Activated CD8-positive, alpha-beta memory T cell treated with anti-CD3 and anti-CD28 coated beads, Interleukin-2, amount 50 U/mL, for 24 hours (primary cell): ENCODE measurements at regions not wholly inside any gene's neighbourhood (a gene's known extent, or its start where the extent isn't known, plus 50 kb on each side); places are given as distances from the start of the nearest gene placed in this dataset.

Experiments used
- DNase-seq: peaks from one replicate; pipeline ENCODE4 v3.0.0-alpha.2; 2020; ENCODE audit errors: extremely low read depth

DNA sequence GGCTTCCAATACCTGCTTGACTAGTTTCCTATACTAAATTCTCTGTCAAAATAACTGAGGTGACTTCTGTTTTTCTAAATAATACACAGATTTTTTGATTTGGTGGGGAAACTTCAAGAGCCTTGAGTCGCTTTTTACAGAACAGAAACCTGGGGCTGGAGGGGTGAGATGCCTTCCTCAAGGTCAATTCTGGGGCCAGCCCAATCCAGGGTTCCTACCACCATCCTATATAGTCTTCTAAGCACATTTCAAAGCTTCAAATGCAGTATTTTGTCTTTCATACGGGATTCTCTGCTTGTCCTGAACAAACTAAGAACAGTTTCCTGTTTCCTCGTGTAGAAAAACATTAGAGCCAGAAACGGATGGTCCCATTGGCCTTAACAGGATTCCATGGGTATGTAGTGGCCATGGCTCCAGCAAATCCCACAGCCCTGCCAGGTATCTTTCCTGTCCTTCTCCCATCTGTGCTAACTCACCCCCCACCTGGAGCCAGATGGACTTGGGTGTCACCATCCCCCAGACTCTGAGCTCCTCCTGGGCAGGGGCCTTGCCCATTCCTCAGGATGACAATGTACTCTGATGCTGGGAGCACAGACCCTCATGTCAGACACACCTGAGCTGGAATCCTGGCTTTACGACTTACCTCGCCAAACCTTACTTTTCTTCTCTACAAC lies 146.9 kb downstream of the KLF13 start:
- DNase-seq = no peak

DNA sequence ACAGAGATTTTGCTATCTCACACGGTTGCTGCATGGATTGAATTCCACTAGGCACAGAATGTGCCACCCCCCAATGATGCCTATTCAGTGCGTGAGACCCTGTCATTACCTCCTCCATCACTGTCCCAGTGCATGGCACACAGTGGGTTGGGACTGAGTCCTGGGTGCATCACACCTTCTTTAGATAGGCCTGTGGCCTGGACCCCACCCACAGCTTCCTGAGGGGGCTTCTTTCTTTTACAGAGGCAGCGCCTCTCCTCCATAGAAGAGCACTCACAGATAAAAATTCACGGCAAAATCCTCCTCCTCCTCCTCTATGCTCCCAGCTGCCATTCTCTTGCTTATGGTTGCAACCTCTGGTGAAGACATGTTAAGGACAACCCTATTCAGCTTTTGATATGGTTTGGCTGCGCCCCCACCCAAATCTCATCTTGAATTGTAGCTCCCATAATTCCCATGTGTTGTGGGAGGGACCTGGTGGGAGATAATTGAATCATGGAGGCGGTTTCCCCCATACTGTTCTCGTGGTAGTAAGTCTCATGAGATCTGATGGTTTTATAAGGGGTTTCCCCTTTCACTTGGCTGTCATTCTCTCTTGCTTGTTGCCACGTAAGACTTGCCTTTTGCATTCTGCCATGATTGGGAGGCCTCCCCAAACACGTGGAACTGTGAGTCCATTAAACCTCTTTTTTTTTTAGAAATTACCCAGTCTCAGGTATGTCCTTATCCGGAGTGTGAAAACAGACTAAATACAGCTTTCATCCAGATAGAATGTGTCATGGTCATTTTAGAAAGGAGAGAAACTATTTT lies 147.6 kb downstream of the KLF13 start:
- DNase-seq = no peak

DNA sequence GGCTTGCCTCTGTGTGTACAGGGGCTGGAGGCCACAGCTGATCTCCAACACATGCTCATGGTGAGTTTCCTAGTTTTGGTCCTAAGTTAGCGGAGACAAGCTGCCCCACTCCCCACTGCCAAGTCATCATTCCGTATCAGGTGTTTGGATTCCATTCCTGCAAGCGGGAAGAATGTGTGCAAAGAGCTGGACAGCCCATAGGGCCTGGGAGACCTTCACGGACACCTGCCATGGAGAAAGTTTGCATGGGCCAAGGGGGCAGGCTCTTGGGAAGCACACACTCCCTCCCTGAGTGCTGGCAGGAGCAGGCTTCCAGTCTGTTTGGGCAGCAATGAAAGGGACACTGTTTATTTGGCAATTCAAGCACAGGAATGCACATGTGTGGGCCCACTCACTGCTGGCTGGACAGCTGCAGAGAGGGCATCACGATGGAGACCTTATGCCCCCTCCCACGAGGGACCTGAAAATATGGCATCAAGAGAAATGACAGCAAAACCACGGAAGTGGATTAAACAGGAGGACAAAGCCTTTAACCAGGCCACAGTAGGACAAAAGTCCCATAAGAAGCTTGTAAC lies 149.7 kb downstream of the KLF13 start:
- DNase-seq = no peak

DNA sequence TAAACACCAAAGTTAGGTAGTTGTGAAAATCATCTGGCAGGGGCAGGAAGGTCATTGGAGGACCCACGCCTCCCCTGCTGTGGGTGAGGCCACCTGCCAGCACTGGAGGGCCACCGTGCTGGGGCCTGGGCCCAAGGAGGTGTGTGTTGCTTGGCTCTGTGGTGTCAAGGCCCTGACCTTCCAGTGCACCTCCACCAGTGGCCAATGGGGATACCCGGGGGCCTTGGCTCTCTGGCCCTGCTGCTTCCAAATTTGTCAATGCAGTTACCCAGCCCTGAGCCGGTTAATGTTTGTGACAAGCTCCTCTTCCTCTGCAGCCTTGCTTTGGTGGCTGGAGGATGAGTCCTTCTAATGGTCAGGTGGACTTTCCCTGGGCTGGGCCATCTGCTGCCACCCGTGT lies 150.2 kb downstream of the KLF13 start:
- DNase-seq = no peak

DNA sequence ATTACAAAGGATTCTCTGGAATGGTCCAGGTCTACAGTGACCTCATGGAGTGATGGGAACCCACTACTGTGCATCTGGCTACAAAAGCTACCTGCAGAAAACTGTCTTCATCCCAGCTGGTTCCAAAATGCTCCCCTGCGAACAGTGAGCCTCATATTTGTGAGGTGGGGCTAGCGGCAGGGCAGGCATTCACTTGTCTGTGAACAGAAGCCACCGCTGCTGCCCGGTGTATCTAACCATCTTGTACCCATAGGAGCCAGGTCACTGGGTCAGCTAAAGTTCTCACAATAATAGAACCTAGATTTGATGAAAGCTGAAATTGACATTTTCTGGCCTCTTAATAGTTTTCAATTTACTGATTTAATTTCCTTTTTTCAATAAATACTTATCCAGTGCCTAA lies 150.7 kb downstream of the KLF13 start:
- no peak for DNase-seq

DNA sequence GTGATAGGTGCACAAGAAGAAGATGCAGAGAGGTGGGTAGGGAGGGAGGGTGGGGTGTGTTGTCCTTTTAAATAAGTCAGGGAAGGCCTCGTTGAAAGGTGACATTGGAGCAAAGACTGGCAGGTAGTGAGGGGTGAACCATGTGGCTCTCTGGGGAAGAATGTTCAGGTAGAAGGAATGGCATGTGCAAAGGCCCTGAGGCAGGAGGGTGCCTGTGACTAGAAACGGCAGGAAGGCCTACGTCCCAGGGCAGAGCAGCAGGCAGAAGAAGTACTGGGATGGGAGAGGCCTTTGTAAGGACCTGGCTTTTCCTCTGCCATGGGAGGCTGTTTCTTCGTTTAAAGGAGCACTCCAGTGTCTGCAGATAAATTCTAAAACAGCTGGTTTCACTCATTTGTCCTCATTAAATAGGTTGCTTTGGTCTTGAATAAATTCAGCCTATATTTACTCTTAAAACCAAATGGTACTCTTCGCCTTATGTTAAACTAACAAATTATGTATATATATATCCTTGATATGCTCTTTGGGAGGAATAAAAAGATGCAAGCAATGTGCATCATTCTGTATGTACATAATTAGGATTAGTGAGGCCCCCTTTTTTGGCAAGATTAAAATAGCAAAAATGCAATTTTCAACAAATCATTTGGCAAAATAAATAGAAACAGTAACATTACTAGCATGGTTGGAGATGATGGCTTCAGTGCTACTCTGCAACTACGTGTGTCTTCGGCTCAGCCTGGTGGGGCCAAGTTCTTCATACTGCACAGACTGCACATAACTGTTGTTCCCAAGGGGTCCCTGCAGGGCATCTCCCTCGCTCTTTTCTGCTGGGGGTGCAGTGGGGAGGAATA lies 151.4 kb downstream of the KLF13 start:
- DNase-seq = no peak

DNA sequence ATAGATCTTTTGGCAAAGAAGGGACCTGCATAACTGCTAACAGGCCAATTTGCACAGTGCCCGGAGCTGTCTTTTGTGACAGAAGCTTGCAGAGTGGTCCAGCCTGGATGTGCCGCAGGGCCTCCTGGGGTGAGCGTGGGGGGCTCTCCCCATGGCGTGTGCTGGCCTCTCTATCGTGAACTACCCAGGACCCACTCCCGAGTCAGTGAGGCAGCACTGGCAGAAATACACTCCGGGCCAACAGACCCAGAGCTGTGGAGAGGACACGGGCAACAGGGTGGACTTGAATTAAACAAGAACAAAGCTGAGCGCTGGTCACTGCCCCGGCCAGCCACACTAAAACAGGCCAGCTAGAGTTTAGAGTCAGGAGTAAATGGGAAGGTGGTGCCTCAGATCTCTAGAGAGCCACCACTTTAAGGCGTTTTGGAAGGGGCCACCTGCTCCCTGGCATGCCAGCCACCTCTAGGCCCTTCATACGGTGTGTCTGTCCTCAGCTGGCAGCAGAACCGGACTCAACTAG lies 152.1 kb downstream of the KLF13 start:
- DNase-seq = no peak

DNA sequence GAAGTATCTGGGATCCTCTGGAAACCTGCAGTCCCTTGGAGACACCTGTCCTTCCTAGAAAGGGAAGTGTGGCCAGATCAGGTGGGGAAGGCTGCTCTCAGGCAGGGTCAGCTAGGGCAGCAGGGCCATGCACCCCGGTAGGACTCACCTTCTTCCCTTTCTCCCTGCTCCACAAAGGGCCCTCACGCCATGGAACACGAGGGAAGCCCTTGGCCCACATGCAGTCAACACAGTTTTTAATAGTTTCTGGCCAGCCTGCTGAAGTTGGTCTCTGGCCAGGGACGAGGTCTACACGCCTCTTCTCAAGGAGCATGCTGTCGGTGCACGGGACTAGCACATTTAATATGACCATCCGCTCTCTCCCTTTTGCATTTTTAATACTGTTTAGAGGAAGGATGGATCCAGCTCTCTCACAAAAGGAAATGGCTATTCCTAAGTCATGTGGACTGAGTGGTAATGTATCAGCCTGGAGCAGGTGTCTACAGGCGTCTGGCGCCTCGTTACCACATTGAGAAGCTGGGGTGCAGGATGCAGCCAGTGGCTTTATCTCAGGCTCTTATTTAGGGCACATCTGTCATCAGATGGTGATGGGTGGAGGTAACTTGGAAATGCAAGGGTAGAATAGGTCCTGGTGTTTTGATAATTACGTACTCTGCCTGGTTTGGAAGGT lies 153.9 kb downstream of the KLF13 start:
- no peak for DNase-seq

DNA sequence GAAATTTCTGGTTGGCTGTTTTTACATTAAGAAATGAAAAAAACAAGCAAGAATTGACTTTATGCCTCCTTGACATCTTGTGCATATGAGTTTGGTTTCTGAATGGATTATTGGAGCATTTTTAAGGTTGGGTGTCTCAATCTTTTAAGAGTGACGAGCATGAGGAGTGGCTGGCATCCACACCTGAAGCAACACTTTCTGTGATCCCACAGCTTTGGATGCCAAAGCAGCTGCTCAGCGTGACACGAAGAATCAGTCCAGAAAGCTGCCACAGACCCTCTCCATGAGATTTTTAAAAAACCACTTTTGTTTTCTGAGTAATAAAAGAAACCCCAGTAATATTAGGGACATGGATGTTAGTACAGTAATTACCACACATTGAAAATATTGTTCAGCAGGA lies 154.5 kb downstream of the KLF13 start:
- DNase-seq = no peak

DNA sequence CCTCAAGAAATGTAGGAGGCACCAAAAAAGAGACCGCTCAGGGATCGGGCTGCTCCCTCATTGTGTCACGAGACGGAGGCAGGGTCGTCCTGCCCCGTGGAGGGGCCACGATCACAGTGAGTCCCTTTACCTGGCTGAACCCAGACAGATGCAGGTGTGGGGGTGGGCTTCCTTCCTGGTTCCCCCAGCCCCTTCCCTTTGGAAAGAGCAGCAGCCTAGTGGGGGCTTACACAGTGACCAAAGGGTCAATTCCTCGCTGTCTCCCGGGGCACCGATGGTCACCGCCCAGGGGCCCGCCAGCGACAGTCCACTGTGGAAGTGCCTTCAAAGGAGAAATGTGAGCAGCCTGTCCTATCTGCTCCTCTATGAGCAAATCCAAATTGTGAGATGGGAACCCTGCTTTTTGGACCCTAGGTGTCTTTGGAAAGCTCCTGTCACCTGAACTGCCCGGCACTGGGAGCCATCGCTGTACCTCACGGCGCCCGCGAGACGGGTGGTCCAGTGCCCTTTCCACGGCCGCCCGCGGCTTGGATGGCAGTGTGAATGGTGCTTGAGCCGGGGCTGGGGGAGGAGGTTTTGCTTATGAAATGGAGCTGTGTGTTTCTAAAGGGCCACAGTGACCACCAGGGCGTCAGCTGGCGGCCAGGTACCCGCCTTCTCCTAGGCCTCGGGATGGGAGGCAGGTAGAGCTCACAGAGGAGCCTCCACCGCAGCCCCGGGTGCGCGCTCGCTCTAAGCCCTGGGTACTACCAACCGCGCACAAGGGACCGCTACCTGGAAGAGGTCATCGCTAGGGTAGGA lies 155.7 kb downstream of the KLF13 start:
- DNase-seq = no peak

DNA sequence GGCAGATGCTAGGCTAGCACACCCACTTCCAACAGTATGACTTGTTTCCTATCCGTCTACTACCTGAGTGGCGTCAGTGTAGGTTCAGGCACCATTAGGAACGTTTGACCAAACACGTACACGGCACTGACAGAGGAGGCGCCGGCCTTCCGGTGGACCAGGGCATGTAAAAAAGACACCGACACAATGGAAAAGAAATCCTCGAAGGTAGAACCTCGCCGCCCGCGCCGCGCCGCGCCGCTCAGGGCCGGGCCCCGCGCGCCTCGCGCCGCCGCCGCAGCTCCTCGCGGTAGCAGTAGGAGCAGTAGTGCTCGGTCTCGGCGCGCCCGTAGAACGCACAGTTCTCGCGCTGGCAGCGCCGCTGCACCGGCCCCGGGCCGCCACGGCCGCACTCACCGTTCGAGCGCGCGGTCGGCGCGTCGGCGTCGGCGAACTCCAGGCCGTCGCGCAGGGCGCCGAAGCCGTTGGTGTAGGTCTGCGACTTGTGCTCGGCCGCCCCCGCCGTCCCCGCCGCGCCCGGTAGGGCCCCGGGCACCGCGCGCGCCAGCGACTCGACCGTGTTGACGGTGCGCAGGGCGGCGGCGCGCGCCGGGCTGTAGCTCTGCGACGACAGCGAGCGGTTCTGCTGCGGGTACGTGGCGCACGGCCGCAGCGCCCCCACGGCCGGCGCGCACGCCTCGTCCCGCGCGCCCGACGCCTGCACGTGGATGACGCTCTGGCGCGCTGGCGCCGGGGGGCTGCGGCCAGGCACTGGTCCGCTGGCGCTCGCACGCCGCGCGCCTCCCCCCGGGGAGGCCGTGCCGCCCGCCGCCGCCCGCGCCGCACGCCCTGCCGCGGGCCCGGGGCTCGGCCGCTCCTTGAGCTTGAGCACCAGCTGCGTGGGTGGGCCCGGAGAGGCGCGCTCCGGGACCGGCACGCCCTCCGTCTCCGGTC lies 156.7 kb downstream of the KLF13 start:
- no peak for DNase-seq

DNA sequence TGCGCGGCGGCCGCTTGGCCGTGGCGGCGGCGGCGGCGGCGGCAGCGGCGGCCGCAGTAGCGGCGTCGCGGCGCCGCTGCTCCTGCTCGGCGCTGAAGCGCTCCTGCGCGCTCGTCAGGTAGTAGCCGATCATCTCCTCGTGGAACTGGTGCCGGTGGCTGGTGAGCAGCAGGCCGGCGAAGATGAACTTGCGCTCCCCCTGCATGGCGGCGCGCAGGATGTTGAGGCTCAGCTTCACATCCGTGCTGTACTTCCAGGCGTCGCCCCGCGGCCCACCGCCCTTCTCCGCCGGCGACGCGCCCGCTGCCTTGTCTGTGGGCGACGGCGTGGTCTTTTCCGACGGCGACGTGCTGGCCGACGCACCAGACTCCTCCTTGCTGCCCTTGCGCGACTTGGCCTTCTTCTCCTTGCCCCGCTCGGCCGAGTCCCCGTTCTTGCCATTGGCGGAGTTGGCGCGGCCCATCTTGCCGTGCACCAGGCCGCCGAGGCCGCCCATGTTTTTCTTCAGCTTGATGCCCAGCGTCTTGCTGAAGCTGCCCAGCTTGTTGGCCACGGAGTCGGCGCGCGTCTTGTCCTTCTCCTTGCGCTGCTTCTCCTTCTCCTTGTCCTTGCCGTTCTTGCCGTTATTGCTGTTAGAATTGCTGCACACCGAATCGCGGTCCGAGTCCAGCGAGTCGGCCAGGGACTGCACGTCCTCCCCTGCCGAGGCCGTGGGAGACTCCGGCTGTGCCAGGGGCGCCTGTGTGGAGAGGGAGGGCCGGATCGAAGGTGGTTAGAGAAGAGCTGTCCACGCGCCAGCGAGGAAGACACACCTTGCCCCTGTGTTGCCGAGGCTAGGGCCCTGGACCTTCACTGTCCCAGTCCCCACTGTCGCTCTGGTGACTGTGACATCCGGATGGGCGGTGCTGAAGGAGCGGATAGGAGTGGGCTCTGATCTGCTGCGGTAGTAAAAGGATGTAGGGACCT lies 157.6 kb downstream of the KLF13 start:
- no peak for DNase-seq

DNA sequence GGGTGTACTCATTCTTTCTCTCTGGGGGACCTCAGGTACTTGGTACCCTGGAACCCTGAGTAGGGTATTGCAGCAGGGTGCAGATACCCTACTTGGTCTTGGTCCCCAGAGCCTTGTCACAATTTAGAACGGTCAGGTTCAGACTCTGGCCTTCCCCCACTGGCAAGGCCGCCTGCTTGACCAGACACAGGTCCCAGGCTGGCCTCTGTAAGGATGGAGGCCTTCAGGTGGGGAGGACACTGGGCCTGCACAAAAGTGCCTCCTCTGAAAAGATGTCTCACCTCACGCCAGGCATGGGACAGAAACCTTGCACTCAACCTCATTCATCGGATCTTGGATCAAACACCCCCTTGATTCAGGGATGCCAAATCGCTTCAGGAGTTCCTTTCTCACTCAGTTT lies 158.4 kb downstream of the KLF13 start:
- no peak for DNase-seq

DNA sequence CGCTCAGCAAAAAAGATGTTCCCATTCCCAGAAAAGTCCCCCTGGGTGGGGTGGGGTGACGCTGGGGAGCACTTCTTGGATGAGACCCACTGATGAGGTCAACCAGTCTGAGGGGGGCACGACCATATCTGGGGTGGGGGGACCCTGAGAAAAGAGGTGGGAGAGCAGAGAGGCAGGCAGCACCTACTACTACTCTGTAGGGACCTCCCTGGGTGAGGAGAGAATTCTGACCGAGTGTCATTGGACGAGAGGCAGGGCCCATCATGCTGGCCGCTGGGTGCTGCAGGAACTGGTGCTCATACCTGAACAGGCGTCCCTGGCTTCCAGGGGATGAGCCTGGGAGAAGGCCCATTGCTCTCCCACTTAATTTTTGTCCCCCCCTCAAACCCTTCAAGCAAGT lies 158.8 kb downstream of the KLF13 start:
- DNase-seq = no peak

DNA sequence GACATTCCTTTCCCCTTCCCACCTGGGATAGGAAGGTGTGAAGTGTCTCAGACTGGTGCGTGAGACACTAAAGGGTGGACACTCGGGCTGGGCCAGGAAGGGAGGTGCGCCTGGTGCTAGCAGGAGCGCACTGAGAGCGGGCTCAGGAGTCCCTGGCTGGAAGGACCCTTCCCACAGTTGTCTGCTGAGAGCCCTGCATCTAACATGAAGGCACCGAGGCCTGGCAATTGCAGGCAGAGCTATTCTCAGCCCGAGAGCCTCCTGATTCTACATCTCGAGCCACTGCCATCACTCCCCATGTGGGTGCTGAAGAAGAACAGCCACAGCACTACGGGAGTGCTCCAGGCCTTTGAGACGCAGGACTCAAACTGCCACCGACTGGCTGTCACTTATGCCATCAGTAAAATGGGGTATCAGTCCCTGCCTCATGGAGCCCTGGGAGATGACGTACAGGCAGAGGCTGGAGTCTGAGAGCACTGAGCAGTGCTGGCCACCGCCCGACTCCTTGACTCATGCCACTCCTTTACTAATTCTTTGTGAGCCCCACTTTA lies 159.4 kb downstream of the KLF13 start:
- DNase-seq = no peak

DNA sequence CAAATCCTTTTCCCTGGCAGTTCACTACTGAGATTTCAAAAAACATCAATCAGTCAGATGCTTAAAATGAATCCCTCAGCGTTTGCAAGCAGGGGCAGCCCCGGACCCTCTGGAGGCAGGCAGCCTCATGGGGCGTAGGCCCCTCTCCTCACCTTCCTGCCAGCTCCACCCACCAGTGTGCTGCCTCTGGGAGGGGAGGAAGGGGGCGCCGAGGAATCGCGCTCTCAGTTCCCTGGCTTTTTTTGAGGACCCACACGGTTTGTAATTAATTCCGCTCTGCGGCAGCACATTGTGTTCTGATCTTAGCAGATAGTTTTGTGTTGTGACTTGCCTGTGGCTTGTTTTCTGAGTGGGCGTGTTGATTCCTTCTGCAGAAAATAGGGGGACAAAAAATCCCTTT lies 159.9 kb downstream of the KLF13 start:
- no peak for DNase-seq

DNA sequence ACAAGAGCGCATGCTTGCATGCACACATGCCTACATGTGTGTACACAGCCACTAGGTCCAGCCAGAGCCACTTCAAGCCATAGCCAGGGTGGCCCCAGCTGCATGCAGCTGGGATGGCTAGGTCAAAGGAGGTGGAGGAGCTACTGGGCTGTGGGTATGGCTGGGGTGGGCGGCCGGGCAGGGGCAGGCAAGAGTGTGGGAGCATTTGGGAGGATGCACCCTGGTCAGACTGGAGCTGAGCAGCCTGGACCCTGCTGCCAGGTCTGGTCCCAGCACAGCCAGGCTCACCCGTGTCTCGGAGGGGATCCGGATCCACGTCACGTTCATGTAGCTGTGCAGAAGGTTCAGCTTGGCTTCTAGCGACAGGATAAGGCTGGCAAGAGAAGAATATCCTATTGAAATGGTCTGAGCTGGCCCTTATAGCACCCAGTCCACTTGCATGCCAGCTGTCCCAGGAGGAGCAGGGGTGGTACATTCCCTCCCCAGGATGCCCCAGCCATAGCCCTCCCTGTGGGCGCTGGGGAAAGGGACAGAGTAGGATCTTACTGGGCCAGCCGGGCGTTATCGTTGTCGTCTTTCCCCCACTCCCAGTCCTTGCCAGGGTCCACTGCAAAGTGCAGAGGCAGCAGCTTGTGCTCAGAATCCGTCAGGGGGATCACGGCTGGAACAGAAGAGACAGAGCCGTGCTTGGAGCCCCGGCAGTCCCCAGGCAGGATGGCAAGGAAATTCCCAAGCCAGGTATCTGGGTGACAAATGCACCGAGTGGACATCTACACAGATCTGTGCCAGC lies 160.5 kb downstream of the KLF13 start:
- no peak for DNase-seq
